Prostate gland (tissue), 2 donors: ENCODE measurements at regions not wholly inside any gene's neighbourhood (a gene's known extent, or its start where the extent isn't known, plus 50 kb on each side); places are given as distances from the start of the nearest gene placed in this dataset.

Experiments
- CTCF ChIP-seq, 4 experiments: fragments of 200-600 bp in 2 of 4; fragments of 450-650 bp in 2 of 4; sonication (generic) in 2 of 4; IDR thresholded peaks; 1 replicate in 3 of 4; 2 replicates in 1 of 4; pipeline ENCODE4 v1.5.1; 2016 to 2019; ENCODE audit warnings: antibody characterized with exemption in 4 of 4, mild to moderate bottlenecking in 2 of 4, moderate library complexity in 2 of 4
- POLR2A ChIP-seq: fragments of 450-650 bp; IDR thresholded peaks from one replicate; pipeline ENCODE4 v1.6.1; 2016; ENCODE audit warnings: antibody characterized with exemption, mild to moderate bottlenecking
- POLR2AphosphoS5 ChIP-seq: sonication (generic); formaldehyde crosslinking; IDR thresholded peaks from one replicate; pipeline ENCODE4 v1.6.1; 2017; ENCODE audit warnings: antibody characterized with exemption

GRCh38 chr13:109652531-109652930 lies 133.9 kb downstream of the IRS2 start:
- no peak for TF ChIP-seq CTCF (IDR thresholded peaks at IDR 0.05)
- TF ChIP-seq POLR2A, result no peak
- TF ChIP-seq POLR2AphosphoS5, result no peak
